HG03095 (cell line): ENCODE measurements at regions not wholly inside any gene's neighbourhood (a gene's known extent, or its start where the extent isn't known, plus 50 kb on each side); places are given as distances from the start of the nearest gene placed in this dataset.
A peak's percentile ranks its signal among the peaks of the same experiment; 100 is the strongest.
"Not testable (repeated sequence)": the region's sequence is repeated elsewhere in the genome, so short reads cannot be mapped to it uniquely, and the experiment has no call there.

Experiments
- ATAC-seq: cut with Tn5 transposase; IDR thresholded peaks from one replicate; pipeline ENCODE4 v1.9.1; 2021; ENCODE audit warnings: moderate library complexity; ENCODE audit not compliant: unreplicated experiment

- ATAC-seq, result no peak
Measured at GRCh38 chr6:37078814-37079213, 73.4 kb downstream of the FGD2 start.

- no peak for ATAC-seq
Measured at GRCh38 chr6:37081042-37081607, 75.7 kb downstream of the FGD2 start.

DNA sequence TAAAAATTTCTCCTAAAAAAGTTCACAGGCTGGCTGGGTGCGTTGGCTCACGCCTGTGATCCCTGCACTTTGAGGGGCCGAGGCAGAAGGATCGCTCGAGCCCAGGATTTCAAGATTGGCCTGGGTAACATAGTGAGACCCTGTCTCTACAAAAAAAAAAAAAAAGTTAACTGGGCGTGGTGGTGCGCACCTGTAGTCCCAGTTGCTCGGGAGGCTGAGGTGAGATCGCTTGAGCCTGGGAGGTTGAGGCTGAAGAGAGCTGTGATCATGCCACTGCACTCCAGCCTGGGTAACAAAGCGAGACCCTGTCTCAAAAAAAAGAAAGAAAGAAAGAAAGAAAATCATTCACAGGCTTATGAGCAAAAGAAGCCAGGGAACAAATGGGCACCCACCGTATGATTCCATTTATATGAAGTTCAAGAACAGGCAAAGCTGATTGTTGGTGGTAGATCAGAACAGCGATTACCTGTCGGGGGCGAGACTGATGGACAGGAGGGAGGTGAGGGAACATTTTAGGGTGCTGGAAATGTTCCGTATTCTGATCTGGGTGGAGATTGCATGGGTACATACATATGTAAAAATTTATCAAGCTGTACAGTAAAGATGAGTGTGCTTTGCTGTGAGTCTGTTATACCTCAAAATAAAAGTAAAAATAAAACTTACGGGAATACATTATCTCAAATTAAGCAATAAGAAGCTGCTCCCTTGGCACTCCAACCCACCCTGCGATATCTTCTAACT lies 77.1 kb downstream of the FGD2 start:
- ATAC-seq, result no peak

- ATAC-seq, result no peak
Measured at GRCh38 chr6:37083243-37084138, 78.0 kb downstream of the FGD2 start.

- ATAC-seq, result not testable (repeated sequence)
Measured at GRCh38 chr6:37084665-37085064, 79.2 kb downstream of the FGD2 start.

- no peak for ATAC-seq
Measured at GRCh38 chr6:37085198-37085597, 79.7 kb downstream of the FGD2 start.

GRCh38 chr6:37088897-37089296 lies 81.1 kb upstream of the PIM1 start:
- ATAC-seq, result no peak

DNA sequence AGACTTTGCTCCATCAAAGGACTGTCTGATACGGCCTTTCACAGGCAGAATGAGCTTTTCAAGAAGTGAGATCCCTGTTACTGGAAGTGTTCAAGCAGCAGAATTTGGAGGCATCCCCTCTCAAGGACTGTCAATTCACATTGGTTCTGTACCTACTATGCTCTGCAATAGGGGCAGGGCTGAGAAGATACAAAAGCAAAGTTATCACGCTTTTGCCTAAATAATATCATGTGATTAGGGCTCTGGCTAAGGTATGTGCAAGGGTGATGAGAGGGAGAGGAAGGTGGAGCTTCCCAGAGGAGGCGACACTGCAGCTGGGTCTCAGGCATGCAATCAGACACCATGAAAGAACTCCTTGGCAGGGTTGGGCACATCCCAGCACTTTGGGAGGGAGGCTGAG lies 80.2 kb upstream of the PIM1 start:
- no peak for ATAC-seq

DNA sequence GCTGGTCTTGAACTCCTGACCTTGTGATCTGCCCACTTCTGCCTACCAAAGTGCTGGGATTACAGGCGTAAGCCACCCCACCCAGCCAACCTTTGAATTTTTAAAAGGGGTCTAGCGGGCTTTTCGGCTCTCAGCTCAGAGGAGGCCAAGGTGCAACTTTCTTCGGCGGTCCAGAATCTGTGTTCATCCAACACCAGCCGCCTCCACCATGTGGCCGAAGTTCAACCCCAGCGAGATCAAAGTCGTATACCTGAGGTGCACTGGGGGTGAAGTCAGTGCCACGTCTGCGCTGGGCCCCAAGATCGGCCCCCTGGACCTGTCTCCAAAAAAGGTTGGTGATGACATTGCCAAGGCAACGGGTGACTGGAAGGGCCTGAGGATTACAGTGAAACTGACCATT lies 78.8 kb upstream of the PIM1 start:
- not testable (repeated sequence) for ATAC-seq

DNA sequence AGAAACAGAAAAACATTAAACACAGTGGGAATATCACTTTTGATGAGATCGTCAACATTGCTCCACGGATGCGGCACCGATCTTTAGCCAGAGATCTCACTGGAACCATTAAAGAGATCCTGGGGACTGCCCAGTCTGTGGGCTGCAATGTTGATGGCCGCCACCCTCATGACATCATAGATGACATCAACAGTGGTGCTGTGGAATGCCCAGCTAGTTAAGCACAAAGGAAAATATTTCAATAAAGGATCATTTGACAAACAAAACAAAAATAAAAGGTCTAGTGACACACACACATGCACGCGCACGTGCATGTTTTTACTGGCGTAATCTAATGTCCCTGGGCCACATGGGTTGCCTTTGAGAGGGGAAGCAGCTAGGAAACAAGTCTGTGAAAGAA lies 78.4 kb upstream of the PIM1 start:
- not testable (repeated sequence) for ATAC-seq

DNA sequence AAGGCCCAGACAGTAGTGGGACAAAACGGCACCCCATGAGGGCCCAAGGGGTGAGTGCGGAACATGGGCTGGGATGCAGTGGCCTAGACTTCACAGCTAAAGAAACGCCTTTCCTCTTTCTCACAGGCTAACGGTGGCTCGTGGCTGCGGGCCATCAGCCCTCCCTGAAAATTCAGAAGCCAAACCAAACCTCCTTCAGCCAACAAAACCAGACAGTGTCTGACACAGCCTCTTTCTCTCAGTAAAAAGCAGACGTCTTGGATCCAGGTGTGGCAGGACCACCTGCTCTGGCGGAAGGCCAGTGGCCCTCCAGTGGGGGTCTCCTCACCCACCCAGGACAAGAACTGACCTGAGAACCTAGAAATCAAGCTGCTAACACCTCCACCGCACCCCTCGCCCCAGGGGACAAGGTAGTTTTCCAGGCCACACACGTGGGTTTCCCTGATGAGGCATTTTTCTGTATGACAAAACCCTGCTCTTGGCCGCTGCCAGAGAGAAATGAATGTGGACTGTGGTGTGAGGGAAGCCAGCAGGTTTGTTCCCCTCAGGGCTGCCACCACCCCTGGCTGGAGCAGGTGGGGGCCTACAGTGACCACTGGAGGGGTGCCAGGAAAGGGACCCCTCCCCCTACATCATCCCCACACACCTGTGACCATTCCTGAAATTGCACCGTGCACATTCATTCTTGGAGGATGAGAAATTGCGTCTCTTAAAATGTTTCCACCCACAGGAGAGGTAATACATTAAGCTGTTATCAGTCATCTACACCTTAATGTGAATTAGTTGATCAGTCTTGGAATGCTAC lies 76.8 kb upstream of the PIM1 start:
- ATAC-seq, result no peak

DNA sequence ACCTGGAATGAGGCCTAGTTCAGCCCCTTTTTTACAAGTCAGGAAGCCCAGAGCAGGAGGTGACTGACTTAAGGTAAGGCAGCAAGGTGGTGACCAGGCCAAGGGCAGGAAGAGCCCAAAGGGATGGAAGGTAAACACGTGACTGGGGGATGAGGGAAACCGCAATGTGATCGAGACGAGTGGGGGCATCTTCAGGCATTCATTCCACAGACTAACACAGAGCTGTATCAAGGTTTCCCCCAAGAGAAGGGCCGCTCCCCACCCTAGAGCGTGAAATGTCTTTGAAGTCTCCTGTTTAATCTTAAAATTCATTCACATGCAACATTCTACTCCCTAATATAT lies 76.3 kb upstream of the PIM1 start:
- no peak for ATAC-seq

GRCh38 chr6:37095997-37096396 lies 74.0 kb upstream of the PIM1 start:
- ATAC-seq, result no peak

- ATAC-seq, result no peak
Measured at GRCh38 chr6:37097335-37097734, 72.6 kb upstream of the PIM1 start.

DNA sequence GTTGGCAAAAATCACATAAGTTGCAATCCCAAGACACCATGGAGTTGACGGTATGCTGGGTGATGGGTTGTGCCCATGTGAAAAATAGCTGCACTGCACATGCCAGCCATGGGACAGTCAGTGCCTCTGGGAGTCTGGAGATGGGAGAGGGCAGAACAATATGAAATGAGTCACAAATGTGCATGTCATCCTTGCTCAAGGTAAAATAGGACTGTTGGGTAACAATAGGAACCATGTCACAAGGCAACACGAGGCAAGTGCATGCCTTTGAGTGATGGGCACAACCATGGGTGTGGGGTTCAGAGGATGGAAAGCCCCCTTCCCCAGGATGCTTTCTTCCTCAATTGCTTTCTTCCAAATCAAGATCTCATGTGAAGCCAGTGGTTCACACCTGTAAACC lies 70.5 kb upstream of the PIM1 start:
- no peak for ATAC-seq

DNA sequence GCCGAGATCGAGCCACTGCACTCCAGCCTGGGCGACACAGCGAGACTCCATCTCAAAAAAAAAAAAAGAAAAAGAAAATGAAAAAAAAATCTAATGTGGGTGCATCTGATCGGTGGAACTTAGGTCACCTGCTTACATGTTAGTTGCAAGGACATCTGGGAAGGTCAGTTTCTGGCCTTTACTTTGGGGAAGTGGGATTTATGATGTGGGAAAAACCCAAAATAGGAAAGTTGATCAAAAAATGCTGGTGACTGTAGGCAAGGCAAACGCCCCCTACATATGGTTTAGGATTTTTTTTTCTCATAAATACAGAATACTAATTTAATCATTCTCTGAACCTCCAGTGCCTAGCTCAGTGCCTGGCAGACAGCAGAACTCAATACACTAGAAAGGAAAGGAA lies 69.2 kb upstream of the PIM1 start:
- no peak for ATAC-seq

- ATAC-seq, result no peak
Measured at GRCh38 chr6:37101991-37102298, 68.0 kb upstream of the PIM1 start.

DNA sequence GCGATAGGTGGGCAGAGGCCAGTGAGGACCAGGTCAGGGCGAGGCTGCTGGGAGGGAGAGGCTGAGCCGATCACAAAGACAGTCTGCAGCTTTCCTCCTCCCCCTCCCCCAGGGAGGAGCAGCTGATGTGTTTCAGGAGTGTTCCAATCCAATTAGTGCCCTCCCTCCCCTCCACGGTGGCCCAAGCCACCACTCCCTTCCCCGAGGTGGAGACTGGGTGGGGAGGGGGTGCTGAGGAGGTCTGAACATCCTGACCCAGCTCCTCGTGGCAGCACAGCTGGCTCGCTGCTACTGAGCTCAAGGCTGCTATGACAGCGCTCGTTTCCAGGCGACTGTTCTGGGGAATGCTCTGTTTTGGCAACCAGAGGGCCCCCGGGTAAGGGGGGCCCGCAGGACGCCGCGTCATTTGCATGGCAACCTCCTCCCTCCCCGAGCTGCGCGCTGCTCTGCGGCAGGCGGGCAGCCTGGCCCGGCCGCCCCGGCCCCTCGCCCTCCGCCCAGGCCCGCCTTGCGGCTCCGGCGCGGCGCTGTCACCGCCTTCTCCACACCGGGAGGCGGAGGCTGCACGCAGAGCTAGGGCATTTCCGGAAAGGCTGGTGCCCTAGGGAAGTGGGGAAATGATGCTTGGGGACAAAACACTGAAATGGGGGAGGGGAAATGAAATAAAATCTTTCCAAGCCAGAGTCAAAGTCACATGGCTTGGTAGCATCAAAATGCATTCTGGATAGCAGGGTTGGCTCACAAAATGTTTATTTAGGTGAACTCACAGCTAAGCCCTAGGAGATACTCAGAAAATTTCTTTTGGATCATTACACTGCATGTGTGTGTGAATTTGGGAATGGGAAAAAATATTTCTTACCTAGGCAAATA lies 67.4 kb upstream of the PIM1 start:
- ATAC-seq, result peak; percentile 82

GRCh38 chr6:37103169-37104039 lies 66.5 kb upstream of the PIM1 start:
- no peak for ATAC-seq

- ATAC-seq, result no peak
Measured at GRCh38 chr6:37104824-37105147, 65.2 kb upstream of the PIM1 start.
